Brain pericyte (primary cell): ENCODE measurements at regions not wholly inside any gene's neighbourhood (a gene's known extent, or its start where the extent isn't known, plus 50 kb on each side); places are given as distances from the start of the nearest gene placed in this dataset.
"Not testable (repeated sequence)": the region's sequence is repeated elsewhere in the genome, so short reads cannot be mapped to it uniquely, and the experiment has no call there.

ENCODE experiments used
- DNase-seq: peaks from one replicate; pipeline ENCODE4 v3.0.0-alpha.2; 2012; ENCODE audit warnings: low read depth, low spot score

DNA sequence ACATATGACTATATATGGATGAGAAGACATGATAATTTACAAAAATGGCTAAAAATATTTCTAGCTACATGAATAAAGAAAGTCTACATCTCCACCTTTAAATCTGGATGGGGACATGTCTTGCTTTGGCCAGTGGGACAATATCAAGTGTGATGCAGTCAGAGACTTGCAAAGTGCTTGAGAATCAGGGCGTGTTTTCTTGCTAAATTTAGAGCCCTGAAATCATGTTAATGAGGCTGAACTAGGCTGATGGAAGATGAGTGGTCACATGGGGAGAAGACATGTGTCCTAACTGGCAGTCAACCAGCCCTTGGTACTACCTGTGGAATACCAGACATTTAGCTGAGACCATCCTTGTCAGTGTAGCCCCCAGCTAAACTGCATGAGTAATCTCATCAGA, 278.5 kb upstream of the RGPD4 start:
- DNase-seq, result no peak

DNA sequence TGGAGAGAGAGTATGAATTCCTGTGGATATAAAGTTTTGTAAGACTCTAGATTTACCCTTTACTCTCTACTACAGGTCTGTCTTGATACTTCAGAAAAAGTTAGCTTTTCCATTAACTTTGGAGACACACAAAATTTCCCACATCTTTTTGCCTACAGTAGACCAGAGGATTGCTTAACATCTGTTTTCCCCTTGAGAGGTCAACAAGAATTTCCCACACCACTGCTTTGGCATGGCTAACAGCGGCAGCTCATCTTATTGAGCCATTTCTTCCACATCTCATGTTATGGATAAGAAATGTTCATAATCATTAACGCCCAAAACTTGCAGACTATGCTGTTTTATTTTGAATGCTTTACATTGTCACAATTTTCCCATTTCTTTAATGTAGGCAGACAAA, 273.6 kb upstream of the RGPD4 start:
- DNase-seq, result no peak

DNA sequence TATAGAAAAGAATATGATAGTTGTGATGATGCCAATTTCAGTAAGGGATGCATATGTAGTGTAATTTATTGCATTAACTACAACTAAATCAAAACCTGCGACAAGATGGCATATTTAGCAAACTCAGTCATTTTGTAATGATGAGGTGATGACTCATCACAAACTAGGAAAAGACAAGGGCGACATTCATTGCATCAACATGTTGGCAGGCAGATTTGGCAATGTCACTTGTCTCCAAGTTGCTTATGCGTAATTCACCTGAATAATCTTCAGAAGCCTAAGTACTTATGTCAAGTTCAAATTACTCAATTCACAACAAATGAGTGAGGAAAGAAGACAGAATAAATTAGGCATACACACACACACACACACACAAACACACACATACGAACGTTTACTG, 273.2 kb upstream of the RGPD4 start:
- DNase-seq, result no peak

DNA sequence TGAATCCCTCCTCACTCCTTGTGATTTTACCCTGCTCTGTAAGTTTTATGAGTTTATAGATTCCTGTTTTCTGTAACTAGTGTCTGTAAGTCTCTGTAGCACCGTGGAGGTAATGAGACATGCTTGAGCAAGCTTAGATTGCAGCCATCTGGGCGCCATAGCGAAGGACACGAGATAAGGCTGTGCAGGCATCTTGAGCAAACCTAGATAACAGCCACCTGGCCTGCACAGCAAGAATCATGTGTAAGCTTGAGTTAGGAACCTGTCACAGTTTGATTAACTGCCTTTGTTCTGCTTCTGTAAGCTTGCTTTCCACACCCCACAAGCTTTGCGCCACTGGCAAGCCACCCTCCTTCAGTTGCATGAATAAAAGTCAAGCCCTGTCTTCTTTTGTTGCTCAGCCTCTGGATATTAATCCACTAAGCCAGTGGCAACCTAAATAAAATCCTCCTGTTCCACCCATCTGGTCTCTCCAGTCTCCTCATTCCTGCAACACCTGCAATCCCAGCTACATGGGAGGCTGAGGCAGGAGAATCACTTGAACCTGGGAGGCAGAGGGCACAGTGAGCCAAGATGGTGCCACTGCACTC, 270.6 kb upstream of the RGPD4 start:
- no peak for DNase-seq

DNA sequence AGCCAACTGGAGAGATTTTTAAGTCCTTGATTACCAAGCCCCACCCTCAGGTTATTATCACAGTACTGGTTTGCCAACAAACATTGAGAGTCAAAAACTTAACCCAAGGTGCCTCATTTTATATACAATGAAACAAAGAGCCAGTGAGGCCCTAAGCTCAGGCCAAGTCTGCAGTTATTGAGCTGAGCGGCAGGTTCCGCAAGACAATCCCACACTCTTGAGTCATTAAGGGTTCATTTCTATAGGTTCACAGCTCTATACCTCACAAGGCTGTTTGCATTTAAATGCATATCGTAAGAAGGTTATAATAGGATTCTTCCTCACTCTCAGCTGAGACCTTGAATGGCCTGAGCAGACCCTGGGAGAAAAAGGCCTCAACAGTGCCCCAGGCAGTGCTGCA, 268.4 kb upstream of the RGPD4 start:
- DNase-seq, result no peak

DNA sequence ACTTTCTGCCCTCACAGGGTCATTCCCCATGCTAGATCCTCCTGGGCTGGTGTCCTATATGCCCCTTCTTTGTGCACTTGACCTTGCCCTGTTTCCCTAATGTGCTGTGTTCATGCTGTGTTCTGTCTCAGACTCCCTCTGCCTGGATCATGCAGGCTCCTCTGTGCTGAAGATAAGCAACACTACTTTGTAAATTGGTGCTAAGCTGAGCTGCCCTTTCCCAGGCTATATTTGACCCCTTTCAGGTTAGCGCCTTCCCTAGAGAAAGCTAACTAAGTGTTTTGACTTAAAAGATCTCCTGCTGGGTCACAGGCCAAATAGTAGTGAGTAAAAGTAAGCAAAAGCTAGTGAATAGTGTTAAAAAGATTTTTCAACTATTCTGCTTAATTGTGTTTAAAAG, 257.2 kb upstream of the RGPD4 start:
- DNase-seq, result no peak

DNA sequence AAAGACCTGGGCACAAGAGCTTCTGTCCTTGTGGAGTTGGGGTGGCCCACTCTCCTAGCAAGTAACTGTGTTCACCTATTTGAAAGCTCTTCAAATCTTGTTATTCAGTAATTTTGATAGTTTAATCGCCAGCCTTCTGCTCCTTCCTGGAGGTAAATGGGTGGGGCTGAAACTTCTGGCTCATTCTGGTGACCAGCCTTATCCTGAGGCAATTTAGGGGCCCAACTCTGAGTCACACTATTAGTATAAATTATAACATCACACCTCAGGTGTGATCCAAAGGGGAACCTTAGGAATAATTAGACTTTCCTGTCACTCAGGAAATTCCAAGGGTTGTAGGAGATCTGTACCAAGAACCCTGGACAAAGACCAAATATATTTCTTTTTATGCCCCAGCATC, 255.8 kb upstream of the RGPD4 start:
- DNase-seq, result no peak

DNA sequence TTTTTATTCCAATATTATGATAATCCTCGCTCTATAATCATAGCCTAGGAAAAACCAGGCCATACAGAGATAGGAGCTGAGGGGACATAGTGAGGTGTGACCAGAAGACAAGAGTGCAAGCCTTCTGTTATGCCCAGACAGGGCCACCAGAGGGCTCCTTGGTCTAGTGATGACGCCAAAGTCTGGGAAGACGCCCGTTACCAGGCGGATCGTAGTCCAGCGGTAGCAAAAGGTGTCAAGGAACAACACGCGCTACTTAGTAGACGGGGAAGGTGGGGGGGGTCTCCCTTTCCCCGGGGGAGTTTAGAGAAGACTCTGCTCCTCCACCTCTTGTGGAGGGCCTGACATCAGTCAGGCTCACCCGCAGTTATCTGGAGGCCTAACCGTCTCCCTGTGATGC, 253.8 kb upstream of the RGPD4 start:
- DNase-seq, result not testable (repeated sequence)

DNA sequence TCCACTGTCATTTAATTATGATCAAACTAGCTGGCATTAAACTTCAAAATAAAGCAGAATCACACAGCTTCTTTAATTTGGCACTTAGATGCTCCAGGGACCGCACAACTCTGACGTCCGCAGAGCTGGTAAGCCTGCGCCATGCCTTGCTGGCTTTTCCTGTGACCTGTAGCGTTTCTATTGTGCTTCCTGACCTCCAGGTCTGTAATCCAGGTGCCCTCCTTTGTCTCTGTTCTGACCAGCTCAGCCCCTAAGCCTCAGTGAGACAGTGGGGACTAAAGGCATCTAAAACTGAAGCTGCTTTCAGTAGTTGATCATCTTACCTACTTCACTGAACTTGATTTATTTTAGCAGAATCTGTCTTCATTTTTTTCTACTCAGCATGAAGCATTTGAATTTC, 249.7 kb upstream of the RGPD4 start:
- DNase-seq, result no peak

DNA sequence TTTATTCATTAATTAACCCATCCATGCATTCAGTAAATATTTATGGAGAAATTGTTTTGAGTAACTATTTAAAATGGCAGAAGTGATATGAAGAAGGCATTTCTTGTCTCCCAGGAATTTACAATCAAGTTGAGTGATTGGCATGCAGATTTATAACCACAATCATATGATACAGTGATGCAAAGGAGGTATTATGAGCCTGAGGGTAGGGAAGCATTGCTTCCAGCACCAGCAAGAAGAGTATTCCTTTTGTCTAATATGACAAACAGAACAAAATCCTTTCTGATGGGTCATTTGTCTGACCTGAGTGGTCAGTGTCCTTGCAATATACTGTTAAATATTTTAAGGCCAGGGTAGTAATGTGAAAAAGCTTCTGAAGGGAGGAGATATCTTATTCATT, 244.2 kb upstream of the RGPD4 start:
- no peak for DNase-seq

DNA sequence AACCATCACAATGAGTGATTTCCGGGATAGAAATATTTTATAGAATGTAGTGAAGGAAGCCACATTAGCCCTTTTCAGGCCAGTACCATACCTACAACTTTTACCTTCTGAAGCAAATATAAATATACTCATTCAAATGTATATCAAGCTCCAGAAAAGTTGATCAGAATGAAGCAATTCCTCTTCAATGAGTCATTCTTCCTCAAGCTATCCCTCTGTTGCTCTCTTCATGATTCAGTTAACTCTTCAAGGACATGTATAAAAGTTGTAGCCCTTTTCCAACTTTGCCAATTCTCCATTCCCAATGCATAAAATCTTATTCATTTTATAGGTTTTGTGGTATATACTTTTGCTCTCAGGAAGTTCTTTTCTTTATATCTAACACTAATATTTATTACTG, 242.1 kb upstream of the RGPD4 start:
- DNase-seq, result no peak

DNA sequence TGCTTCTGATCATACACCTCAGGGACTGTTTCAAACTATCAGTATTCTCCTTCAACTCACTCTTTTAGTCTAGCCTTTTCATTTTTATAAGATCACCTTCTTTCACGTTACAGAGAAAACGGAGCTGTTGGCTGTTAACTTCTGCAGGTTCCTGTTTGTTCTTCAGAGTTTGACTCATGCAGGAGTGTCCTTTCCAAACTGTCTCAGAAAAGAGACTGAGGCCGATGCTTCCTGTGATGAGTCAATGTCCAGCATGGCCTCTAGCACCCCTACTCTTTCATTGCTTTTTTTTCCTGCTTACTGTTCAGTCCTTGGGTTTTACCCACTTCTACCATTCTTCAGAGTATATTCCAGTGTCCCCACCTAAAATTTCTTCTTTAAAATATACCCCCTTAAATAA, 240.8 kb upstream of the RGPD4 start:
- DNase-seq, result no peak

DNA sequence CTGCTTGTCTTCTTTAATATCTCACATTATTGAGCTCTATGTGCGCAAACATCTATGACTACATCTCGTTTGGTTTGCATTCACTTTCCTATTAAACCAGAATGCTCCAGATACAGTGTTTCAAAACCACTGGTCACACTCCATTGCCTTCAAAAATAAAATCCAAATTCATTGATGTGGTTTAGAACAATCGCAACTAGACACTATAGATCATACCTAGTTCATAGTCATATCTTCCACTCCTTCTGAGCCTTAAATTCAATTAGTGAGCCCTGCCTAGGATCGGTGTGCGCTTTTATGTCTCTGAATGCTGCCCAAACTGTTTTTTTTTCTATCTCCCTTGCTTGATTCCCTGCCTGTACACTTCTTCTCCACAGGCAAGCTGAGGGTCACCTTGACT, 238.5 kb upstream of the RGPD4 start:
- no peak for DNase-seq

DNA sequence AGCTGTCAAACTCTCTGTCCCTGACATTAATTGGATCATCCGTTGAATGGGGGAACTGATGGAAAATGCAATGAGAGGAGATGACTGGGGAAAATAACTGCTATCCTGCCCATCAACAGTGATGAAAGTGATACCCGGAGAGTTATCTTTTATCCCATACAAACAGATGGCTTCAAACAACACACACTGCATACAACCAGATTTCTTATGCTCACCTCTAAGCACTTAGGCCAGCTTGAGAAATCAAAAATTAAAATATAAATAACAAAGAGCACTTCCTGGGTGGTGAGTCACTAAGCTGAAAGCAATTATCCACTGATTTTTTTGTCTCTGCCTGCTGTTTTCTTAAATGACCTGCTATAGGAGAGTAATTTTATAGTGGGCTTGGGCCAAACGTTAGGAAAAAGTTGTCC, 237.6 kb upstream of the RGPD4 start:
- no peak for DNase-seq

DNA sequence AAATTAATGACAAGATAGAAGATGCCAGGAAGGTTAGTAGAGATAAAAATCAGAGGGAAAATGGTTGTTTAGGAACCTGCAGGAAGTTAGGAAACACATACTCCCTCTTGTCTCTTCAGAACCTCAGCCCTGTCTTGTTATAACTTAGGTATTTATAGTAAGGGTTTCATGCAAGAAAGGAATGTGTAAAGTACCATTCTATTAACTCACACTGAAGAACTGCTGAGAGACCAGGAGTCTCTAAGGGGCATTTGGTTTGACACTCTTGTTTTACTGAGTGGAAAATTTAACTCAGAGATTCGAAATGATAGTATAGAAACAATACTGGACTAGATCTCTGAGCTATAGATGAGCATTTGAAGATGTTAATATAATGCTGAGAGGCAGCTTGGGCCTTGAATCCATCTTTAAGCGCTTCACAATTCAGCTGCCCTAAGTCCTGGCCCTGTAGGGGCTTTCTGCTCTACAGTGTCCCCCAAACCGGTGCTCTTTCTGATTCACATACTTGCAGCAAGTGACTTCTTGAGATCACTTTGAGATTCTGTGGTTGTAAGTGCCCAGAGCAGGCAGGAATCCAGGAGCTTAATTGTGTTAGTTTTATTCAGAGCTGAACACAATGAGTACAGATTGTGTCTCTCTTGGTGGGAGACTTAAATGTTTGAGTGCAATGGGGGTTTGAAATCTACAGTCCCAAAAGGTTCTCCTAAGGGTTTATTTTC, 235.0 kb upstream of the RGPD4 start:
- DNase-seq, result no peak

DNA sequence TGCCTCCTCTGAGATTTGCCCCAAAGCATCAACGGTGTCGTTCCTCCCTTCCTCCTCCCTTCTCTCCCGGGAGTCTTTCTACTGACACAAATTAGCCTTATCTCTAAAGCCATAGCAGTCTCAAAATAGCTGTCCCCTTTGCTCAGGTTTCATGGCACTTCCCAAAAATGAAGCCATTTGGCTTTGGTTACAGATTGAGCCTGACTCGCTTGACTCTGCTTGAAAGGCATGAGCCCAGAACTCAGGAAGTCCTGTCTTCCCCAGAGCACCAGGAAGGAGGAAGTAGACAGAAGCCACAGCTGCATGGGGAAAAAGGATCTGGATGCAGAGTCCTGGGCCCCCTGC, 234.4 kb upstream of the RGPD4 start:
- no peak for DNase-seq

DNA sequence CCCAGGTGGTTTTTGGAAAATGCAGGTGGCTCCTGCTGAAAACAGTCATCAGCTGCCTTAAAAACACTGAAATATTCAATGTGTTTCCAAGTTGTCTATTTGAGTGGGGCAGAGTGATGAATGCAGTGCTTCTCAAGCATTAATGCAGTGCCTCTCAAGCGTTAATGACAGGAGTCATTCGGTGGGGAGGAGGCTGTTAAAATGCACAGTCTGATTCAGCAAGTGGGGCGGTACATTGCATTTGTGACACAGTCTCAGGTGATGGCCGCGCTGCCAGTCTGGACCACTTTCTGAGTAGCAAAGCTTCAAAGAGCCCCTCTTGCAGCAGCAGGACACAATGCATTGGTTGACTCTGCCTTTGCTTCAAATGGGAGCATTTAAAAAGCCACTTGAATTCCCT, 231.4 kb upstream of the RGPD4 start:
- no peak for DNase-seq

DNA sequence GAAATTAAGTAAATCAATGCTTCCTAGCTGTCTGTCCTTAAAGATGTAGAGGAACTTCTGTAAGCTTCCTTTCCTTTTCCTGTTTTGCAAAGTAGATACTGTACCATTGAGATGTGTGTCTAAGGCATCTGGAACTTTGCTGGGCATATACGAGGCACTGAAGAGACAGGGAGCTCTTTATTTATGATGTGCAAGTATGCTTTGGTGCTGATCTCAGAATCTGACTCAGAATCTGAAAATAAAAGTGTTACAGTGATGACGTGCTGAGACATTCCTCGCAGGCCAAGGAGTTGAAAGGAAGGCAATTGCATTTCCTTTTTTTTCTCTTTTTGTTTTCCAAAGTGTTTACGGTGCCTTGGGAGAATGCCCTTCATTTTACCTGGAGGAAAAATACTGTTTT, 230.9 kb upstream of the RGPD4 start:
- no peak for DNase-seq

DNA sequence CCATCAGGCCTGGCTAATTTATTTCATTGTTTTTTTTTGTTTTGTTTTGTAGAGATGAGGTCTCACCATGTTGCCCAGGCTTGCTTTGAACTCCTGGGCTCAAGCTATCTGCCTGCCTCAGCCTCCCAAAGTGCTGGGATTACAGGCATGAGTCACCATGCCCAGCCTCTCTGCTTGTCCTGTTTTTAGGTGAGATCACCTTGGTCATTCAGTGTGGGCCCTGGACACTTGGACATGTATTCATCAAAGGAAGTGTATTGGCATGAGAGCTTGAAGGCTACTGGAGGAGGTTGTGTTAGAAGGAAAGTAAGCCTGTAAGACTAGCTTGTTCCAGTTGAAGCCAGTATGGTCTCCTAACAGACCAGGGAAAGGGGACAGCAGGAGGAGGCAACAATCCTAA, 229.2 kb upstream of the RGPD4 start:
- no peak for DNase-seq

DNA sequence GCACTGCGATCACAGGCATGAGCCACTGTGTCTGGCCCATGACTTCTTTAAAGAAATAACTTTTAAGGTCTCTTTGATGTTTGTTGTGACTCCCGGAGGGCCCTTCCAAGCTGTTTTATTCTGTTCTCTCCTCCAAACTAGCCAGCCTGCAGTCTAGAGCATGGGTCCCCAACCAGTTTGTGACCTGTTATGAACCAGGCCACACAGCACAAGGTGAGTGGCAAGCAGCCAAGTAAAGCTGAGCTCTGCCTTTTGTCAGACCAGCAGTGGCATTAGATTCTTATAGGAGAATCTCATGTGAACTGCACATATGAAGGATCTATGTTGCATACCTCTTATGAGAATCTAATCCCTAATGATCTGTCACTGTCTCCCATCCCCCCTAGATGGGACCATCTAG, 223.9 kb upstream of the RGPD4 start:
- no peak for DNase-seq

DNA sequence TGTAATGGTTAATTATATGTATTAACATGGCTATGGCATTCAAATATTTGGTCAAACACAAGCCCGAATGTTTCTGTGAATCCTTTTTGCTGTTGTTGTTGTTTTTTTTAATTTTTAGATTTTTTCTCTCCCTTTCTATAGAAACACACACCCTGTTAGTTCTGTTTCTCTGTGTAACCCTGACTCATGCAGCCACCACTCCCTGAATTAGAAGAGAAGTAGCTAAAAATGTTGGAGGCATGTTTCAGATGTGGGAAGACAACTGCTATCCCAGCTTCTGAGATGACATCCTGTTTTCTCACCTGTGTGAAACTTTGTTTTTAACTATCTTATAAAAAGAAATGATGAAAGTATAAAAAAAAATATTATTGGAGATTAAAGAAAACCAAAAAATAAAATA, 219.6 kb upstream of the RGPD4 start:
- no peak for DNase-seq

DNA sequence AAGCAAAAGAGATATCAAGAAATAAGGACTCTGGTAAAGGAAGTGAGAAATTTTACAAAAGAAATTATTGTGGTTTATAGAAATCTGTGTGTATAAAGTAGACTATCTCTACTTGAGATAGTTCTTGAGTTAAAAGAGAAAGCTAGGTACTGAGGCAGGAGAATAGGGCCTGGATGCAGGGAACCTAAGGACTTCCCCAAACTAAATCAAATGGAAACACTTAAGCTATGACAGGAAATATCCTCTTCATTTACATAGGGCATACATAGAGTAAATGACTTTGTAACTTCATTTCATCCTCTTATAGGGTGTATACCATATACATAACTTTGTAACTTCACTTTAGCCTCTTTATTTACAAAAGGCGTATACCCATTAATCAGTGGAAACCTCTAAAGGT, 219.2 kb upstream of the RGPD4 start:
- DNase-seq, result no peak

DNA sequence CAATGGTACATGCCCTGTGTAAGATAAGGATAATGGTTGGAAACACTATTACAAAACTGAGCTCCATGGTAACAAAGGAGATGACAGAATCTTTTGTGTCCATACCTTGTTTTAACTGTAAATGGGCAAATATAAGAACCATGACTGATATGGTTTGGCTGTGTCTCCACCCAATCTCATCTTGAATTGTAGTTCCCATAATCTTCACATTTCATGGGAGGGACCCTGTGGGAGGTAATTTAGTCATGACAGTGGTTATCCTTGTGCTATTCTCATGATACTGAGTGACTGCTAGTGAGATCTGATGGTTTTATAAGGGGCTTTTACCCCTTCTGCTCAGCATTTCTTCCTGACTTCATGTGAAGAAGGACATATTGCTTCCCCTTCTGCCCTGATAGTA, 211.7 kb upstream of the RGPD4 start:
- DNase-seq, result no peak

DNA sequence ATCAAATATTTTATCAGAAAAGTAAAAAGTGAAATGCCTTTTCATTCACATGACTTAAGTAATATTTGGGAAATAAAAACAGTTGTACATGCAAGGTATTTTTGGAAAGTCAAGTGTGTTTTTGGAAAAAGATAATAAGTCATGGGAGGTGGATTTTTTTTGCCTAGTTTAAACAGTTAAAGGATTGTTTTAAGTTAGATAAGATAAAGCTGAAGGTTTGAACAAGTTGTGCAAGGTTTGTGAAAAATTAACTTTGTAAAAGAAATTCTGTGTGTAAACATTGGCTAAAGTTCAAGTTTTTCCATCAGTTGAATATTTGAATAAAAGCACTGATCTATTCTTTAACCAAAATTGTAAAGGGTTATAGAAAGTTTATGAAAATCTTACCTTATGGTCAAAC, 207.9 kb upstream of the RGPD4 start:
- no peak for DNase-seq
